SK-N-SH (cell line): ENCODE measurements at regions not wholly inside any gene's neighbourhood (a gene's known extent, or its start where the extent isn't known, plus 50 kb on each side); places are given as distances from the start of the nearest gene placed in this dataset.

Experiments
- EP300 ChIP-seq, 2 experiments: IDR thresholded peaks; 2 replicates each; pipeline versions ENCODE4 v1.4.0 to v1.6.1; 2012; ENCODE audit warnings: borderline replicate concordance in 1 of 2, low read depth in 1 of 2, low read length in 1 of 2
- MXI1 ChIP-seq: IDR thresholded peaks from 2 replicates; pipeline ENCODE4 v1.6.1; 2012; ENCODE audit warnings: mild to moderate bottlenecking, low read depth, low read length, improper control_type of control experiment
- NRF1 ChIP-seq: IDR thresholded peaks from 2 replicates; pipeline ENCODE4 v1.6.1; 2012; ENCODE audit warnings: low read depth, mild to moderate bottlenecking, low read length
- POLR2AphosphoS5 ChIP-seq: IDR thresholded peaks from 2 replicates; pipeline ENCODE4 v1.6.1; 2012; ENCODE audit warnings: low read depth, low read length
- RFX5 ChIP-seq: IDR thresholded peaks from 2 replicates; pipeline ENCODE4 v1.6.1; 2012; ENCODE audit warnings: mild to moderate bottlenecking, improper control_type of control experiment, low read length
- RXRA ChIP-seq: IDR thresholded peaks from 2 replicates; pipeline ENCODE4 v1.4.0; 2012; ENCODE audit warnings: low read depth, mild to moderate bottlenecking, borderline replicate concordance
- SIN3A ChIP-seq: IDR thresholded peaks from 2 replicates; pipeline ENCODE4 v1.6.1; 2012; ENCODE audit warnings: low read depth, mild to moderate bottlenecking, low read length, moderate library complexity, borderline replicate concordance
- SMC3 ChIP-seq: IDR thresholded peaks from 2 replicates; pipeline ENCODE4 v1.6.1; 2012; ENCODE audit warnings: low read depth, low read length, improper control_type of control experiment
- TEAD4 ChIP-seq: IDR thresholded peaks from 2 replicates; pipeline ENCODE4 v1.4.0; 2012; ENCODE audit warnings: mild to moderate bottlenecking, borderline replicate concordance; ENCODE audit not compliant: insufficient read depth
- YY1 ChIP-seq: IDR thresholded peaks from 2 replicates; pipeline ENCODE4 v1.4.0; 2012; ENCODE audit warnings: low read depth, mild to moderate bottlenecking
- TF ChIP-seq, protein P1 (sequence below): fragments of 200-600 bp; sonication (generic); IDR thresholded peaks from 2 replicates; pipeline ENCODE4 v1.6.1; 2017; ENCODE audit warnings: antibody characterized with exemption, mild to moderate bottlenecking, moderate library complexity
- TF ChIP-seq, protein P2 (sequence below): IDR thresholded peaks from 2 replicates; pipeline ENCODE4 v1.4.0; 2012; ENCODE audit warnings: low read depth, borderline replicate concordance
- TF ChIP-seq, protein P3 (sequence below): IDR thresholded peaks from 2 replicates; pipeline ENCODE4 v1.6.1; 2012; ENCODE audit warnings: mild to moderate bottlenecking, low read depth, low read length, moderate library complexity

DNA sequence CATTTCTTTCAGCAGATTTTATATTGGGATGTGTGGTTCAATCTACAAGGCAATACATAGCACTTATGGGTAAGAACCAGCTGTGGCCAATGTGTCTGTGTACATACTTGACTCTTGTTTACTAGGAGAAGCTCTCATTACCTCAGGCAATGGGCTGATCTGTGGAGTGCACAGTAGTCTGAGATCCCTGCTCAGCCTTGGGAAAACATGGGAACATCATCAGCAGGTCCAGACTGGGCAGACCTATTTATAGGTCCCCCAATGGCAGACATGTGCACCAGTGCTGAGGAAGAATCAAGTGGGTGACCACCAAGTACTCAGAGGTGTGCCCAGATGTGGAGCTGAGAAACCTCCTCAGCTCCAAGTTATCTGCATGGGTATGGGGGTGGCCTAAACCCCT, 349.7 kb downstream of the KIF20B start:
- TF ChIP-seq, protein P1, sequence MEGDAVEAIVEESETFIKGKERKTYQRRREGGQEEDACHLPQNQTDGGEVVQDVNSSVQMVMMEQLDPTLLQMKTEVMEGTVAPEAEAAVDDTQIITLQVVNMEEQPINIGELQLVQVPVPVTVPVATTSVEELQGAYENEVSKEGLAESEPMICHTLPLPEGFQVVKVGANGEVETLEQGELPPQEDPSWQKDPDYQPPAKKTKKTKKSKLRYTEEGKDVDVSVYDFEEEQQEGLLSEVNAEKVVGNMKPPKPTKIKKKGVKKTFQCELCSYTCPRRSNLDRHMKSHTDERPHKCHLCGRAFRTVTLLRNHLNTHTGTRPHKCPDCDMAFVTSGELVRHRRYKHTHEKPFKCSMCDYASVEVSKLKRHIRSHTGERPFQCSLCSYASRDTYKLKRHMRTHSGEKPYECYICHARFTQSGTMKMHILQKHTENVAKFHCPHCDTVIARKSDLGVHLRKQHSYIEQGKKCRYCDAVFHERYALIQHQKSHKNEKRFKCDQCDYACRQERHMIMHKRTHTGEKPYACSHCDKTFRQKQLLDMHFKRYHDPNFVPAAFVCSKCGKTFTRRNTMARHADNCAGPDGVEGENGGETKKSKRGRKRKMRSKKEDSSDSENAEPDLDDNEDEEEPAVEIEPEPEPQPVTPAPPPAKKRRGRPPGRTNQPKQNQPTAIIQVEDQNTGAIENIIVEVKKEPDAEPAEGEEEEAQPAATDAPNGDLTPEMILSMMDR, result no peak
- TF ChIP-seq NRF1, result no peak
- no peak for TF ChIP-seq POLR2AphosphoS5
- TF ChIP-seq, protein P2, sequence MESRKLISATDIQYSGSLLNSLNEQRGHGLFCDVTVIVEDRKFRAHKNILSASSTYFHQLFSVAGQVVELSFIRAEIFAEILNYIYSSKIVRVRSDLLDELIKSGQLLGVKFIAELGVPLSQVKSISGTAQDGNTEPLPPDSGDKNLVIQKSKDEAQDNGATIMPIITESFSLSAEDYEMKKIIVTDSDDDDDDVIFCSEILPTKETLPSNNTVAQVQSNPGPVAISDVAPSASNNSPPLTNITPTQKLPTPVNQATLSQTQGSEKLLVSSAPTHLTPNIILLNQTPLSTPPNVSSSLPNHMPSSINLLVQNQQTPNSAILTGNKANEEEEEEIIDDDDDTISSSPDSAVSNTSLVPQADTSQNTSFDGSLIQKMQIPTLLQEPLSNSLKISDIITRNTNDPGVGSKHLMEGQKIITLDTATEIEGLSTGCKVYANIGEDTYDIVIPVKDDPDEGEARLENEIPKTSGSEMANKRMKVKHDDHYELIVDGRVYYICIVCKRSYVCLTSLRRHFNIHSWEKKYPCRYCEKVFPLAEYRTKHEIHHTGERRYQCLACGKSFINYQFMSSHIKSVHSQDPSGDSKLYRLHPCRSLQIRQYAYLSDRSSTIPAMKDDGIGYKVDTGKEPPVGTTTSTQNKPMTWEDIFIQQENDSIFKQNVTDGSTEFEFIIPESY, result no peak
- TF ChIP-seq SMC3, result no peak
- TF ChIP-seq YY1, result no peak
- no peak for TF ChIP-seq RXRA
- TF ChIP-seq, protein P3, sequence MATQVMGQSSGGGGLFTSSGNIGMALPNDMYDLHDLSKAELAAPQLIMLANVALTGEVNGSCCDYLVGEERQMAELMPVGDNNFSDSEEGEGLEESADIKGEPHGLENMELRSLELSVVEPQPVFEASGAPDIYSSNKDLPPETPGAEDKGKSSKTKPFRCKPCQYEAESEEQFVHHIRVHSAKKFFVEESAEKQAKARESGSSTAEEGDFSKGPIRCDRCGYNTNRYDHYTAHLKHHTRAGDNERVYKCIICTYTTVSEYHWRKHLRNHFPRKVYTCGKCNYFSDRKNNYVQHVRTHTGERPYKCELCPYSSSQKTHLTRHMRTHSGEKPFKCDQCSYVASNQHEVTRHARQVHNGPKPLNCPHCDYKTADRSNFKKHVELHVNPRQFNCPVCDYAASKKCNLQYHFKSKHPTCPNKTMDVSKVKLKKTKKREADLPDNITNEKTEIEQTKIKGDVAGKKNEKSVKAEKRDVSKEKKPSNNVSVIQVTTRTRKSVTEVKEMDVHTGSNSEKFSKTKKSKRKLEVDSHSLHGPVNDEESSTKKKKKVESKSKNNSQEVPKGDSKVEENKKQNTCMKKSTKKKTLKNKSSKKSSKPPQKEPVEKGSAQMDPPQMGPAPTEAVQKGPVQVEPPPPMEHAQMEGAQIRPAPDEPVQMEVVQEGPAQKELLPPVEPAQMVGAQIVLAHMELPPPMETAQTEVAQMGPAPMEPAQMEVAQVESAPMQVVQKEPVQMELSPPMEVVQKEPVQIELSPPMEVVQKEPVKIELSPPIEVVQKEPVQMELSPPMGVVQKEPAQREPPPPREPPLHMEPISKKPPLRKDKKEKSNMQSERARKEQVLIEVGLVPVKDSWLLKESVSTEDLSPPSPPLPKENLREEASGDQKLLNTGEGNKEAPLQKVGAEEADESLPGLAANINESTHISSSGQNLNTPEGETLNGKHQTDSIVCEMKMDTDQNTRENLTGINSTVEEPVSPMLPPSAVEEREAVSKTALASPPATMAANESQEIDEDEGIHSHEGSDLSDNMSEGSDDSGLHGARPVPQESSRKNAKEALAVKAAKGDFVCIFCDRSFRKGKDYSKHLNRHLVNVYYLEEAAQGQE, result no peak
- no peak for TF ChIP-seq RFX5
- no peak for TF ChIP-seq SIN3A
- TF ChIP-seq MXI1, result no peak
- TF ChIP-seq EP300 (IDR thresholded peaks at IDR 0.05; ENCODE audit: borderline replicate concordance in 1 of 2, low read depth in 1 of 2, low read length in 1 of 2), result no peak
- TF ChIP-seq TEAD4, result no peak
